Erythroblast (primary cell): ENCODE measurements at regions not wholly inside any gene's neighbourhood (a gene's known extent, or its start where the extent isn't known, plus 50 kb on each side); places are given as distances from the start of the nearest gene placed in this dataset.

ENCODE experiments used
- DNase-seq, 2 experiments: peaks; one replicate each; lab custom pipeline; 2025; lab: John Stamatoyannopoulos, UW
- GATA1 ChIP-seq: IDR thresholded peaks from 2 replicates; pipeline ENCODE4 v1.6.1; 2011; ENCODE audit warnings: low read depth, mild to moderate bottlenecking, control low read depth, low read length, moderate library complexity
- POLR2A ChIP-seq: IDR thresholded peaks from 2 replicates; pipeline ENCODE4 v1.6.1; 2011; ENCODE audit warnings: mild to moderate bottlenecking, low read length

DNA sequence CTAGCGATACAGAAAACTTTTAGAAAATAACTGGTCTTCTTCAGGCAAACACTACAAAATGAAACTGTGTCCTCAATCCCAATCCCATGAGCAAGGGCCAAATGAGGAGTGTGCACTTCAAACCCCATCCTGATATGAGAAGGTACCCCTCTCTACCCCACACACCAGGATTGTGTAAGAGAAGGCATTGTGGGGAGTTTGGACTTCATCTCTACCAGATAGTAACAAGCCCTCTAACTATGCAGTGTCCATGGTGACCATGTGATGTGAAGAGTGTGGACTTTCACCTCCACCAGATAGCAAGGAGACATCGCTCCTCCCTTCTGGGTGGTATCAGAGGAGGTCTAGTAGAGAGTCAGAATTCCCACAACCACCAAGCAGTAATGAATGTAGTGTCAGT lies 769.3 kb downstream of the MECOM start:
- no peak for TF ChIP-seq GATA1
- TF ChIP-seq POLR2A = no peak
- DNase-seq = no peak

DNA sequence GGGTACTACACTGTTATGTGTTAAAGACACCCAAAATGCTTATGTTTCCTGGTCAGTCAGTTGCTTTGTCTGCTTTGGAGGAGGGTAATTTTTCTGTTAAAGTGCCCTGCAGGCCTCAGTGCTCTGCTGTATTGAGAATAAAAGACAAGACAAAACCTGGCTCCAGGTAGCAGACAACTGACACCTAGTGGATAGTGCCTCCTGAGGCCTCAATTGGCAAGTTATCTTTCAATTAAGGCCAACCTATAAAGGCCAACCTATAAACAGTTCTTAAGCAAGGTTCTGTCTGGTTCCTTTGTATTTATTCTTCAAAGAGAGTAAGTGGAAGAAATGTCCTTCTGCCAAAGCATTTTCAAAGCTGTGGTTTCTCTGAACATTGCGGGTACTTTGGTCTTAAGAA lies 773.8 kb downstream of the MECOM start:
- TF ChIP-seq POLR2A (no peak), GATA1 (no peak)
- DNase-seq = no peak

DNA sequence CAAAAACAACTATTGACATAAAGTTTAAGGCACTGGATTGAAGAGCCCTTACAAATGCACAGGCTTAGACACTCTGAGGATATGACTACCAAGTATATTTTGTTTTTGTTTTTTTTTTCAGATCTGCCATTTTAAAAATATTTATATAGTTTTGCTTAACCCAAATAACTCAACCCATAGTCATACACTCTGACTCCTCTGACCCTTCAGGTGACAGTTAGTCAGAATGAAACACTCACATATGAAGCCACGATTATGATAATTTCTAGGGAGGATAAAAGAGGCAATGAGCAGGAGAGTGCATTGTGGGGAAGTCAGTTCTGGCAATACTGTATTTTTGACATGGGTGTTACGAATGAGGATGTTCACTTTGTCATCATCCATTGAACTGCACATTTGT lies 774.7 kb downstream of the MECOM start:
- DNase-seq = no peak
- TF ChIP-seq GATA1 (no peak), POLR2A (no peak)

DNA sequence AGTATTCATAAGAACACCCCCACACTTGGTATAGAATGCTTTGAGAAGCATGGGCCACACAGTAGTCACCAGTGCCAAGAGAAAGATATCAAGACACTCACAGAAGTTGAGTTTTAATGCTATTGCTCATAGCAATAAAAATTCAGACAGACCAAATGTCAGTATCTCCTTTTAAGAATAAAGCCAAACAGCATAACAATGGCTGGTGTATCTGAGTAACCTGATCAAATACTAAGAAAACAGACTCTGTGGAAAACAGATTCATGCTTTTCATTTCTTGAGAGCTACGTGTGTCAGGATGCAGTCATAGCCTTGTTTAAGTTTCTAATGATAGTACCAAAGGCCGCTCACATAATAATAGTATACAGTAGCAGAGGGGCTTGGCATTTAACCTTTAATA lies 778.5 kb downstream of the MECOM start:
- DNase-seq = no peak
- no peak for TF ChIP-seq POLR2A
- no peak for TF ChIP-seq GATA1

DNA sequence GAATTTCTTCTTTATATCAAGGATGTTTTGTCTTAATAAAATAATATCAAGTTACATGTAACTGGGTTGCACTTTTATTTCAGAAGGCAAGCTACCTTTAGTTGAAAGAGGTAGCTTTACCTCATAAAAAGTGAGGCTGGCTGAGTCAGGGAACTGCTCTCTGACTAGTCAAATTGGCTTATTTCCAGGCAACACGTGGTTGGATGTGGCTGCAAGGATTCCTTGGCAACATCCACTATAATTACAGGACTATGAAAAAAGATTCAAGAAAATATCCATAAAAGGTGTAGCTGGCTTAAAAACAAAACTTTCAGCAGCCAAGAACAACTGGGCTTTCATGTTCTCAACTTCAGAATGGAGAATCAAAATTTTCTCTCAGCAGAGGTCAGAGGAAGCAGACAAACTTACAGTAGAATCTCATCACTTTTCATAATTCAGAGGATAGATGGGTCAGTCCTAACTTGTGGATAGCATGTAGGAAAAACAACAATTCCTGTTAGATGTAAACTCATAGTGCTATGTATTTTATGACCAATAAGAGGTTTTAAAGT lies 779.1 kb downstream of the MECOM start:
- no peak for TF ChIP-seq POLR2A
- TF ChIP-seq GATA1 = no peak
- no peak for DNase-seq

DNA sequence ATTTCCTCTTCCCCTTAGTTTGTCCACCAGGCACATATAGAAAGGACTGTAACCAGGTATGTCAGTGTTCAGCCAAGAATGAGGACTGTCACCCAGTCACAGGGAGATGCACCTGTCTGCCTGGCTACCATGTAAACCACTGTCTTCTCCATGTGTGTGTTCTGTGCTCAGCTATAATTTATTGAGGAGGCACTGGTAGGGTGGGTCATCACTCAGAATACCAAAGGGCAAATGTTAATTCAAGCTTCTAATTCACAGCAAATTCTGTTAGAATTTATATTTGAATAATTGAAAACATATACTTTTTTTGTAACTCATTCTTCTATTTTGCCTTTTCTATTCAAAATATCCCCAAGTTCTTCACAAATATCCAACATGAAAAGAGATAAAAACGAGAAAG lies 780.4 kb downstream of the MECOM start:
- TF ChIP-seq GATA1 (no peak), POLR2A (no peak)
- DNase-seq = no peak

DNA sequence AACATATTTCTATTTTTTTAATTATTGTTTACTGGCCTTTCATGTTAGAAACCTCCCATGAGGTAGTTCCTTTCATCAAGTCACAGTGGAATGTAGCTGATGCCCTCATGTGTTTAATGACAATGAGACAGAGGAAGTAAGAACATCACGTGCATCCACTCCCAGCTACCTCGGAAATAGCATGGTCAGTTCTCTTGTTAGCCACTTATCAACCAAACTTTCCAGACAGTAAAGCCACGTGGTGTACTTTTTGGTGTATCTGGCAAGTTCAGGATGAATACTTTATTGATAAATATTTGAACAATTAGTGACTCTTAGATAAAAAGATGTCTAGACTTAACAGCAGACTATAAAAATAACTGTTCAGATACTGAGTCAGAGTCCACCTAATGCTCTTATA lies 781.7 kb downstream of the MECOM start:
- TF ChIP-seq POLR2A (no peak), GATA1 (no peak)
- no peak for DNase-seq

DNA sequence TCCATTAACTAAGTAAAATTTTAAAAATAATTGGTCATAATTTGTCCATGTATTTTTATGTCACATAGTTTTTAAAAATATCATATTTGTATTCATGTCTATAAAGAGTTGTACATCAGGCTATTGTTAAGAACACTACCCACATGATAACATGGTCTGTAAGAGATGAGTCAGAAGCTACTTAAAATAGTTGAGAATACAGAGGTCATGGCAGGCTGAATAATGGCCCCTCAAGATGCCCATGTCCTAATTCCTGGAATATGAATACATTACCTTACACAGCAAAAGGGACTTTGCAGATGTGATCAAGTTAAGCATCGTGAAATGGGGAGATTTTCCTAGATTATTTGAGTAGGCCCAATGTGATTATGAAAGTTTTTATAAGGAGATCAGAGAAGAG lies 782.9 kb upstream of the GOLIM4 start:
- no peak for DNase-seq
- TF ChIP-seq GATA1 = no peak
- no peak for TF ChIP-seq POLR2A

DNA sequence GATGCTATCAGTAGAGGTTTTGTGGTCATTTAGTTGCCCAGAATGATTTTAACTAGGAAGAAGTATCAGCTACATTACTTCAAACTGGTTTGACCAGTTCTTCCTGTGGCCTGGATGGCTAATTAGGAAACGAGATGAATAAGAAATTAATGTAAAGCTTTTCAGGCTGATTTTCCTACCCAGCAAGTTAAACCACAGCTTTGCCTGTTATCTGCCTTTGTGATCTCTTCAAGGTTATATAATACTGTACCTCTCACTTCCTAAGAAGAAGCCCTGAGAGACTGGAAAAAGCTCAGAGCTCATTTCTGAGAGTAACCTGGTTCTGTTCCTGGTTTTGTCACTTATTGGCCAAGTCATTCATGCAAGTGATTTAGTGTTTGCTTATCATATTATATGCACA lies 782.2 kb upstream of the GOLIM4 start:
- TF ChIP-seq GATA1 = no peak
- no peak for TF ChIP-seq POLR2A
- no peak for DNase-seq

DNA sequence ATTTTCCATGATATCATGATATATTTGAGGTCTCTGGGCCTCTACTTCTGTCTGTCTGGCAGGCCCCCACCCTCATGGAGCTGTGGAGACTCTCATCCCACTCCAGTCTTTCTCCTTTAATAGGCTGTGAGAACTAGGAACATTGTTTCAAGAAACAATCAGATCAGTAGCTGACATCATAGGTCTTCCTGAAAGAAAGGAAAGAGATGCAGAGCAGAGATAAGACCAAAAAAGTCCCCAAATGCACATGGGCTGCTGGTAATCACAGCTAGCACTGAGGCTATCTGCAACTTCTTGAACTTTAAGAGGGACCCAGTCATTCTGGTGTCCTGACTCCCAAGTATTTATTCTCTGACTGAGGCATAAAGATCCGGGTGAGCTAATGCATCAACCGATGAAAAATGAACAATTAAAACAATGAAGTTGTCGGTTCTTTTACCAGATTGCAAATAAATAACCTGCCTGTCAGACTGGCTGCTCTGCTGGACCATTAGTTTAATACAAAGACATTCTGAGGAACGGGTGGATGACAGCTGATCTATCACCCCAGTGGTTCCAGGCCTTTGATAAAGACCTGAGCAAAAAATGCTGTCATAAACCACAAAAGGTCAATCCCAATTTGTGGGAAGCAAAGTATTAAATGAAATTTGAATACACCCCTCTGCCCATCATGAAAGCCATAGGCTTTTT lies 780.8 kb upstream of the GOLIM4 start:
- no peak for DNase-seq
- TF ChIP-seq GATA1 (no peak), POLR2A (no peak)

DNA sequence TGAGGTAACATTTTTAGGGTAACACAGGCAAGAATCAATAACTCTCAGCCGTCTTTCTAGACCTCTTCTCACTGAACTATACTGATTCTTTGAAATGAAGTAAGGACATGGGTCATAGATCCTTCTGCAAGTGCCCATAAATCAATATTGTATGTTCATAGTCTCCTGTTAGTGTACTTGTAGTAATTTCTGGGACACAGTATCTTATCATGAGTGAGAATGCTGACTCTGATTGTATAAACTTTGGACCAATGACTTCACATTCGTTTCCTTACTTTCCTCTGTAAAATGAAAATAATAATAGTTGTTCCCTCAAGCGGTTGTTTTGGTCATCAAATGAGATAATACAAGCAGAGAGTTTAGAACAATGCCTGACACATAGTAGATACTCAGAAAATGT lies 777.1 kb upstream of the GOLIM4 start:
- TF ChIP-seq GATA1 (no peak), POLR2A (no peak)
- no peak for DNase-seq

DNA sequence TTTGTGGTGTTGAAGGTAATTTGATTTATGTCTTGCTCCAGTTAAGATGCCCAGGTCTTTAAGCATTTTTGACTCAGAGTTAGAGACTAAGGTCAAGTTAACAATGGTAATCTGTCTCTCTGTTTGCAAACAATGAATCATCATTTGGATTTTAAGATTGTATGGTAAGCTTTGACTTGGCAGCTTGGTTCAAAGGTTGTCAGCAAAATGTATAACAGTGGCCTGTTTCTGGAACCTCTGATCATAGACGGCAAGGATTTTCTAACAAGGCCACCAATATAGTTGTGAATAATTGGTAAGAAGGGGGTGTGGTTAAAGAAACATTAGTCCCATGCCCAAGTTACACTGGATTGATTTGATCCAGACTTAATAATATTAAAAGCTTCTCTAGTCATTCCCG lies 775.2 kb upstream of the GOLIM4 start:
- no peak for TF ChIP-seq POLR2A
- no peak for TF ChIP-seq GATA1
- DNase-seq = no peak

DNA sequence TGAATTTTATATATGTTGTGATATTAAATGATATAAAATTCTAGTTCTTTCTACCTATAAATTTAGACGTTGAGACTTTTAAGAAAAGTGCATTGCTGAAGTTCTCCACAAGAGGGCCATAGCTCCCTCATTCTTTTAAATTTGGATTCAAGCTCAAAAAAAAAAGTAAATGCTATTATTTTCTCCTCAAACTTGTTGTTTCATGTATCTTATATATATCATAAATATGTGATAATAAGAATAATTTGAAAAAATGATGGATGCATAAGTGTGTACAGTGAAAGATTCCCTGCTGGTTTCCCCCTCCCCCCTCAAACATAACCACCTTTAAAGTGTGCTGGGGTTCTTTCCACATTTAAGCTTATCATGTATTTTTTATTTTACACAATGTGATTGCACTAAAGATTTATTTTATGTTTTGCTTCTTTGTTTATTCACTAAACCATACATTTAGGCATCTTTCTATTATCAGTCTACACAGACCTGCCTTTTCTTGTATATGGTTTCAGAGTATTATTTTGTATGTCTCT lies 769.4 kb upstream of the GOLIM4 start:
- no peak for TF ChIP-seq GATA1
- TF ChIP-seq POLR2A = no peak
- peak in 1 of 2 experiments; percentile 37 for DNase-seq

DNA sequence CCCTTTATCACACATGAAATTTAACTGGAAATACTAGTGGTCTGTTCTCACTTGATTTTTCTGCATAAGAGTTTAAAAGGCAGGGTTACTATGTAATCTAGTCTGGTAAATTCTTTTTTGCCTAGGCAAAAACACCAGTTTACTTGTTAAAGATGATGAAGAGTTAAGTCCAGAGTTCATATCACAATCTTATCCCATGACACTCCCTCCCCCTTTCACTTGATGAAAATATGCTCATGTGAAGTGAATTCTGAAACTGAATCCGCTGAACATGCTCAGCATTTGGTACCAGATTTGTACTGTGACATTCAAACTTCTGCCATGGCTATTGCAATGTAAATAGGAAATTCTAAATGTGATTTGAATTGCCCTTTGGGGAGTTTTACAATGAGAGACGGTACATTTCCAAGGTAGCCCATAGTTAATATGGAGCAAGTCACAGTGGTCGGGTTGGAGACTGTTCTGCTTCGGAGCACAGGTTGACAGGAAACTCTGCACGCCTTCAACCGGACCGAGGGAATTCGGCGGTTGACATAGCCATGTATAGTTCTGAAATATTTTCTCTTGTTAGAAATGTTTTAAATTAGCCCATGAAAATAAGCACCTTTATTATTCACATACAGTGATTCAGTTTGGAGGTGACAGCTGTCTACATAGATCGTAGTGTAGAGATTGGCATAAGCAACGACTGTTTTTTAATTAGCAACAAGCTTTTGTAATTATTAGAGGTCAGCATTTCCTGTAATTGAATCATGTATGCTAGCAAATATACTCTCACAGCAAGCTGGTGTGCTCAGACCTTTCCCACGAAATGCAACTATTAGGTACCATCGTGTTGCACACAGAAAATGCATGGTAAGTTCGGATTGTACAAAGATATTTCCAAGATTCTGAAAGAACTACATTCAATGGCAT lies 768.6 kb upstream of the GOLIM4 start:
- TF ChIP-seq GATA1 = no peak
- no peak for TF ChIP-seq POLR2A
- DNase-seq = no peak
